ENCODE measurements at regions not wholly inside any gene's neighbourhood (a gene's known extent, or its start where the extent isn't known, plus 50 kb on each side); places are given as distances from the start of the nearest gene placed in this dataset.

DNA sequence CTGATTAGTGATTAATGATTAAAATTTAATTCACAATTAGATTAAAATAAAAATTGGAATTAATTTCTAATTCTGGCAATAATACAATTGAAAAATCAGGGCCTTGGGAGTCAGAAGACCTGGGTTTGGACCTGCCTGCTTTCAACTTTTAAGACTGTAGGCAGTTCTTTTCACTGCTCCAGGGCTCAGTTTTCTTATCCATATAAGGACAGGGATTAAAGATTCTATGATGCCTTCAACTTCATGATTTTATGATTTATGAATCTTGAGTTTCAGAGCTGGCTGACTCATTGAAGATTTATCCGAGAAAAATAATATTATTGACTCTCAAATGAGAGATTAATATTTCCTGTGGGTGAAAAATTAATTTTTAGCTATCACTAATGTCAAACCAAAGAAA lies 208.6 kb upstream of the ANKH start:
- no peak for DNase-seq

DNA sequence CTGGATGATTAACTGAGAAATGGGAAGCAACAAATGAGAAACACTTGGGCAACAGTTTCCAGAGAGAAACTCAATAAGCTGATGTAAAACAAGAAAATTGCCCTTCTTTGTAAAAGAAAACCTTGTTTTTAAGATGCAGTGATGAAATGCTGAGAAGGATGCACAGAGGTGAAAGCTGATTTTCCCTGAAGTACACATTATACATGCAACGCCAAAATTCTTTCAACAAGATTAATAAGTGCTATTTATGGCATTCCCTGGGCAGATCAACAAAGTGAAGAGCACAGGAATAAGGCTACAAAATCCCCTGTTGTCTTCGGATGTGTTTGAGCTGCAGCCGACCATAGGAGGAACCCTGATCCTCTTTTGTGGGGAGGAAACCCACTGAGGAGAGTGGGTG lies 208.0 kb upstream of the ANKH start:
- no peak for DNase-seq

DNA sequence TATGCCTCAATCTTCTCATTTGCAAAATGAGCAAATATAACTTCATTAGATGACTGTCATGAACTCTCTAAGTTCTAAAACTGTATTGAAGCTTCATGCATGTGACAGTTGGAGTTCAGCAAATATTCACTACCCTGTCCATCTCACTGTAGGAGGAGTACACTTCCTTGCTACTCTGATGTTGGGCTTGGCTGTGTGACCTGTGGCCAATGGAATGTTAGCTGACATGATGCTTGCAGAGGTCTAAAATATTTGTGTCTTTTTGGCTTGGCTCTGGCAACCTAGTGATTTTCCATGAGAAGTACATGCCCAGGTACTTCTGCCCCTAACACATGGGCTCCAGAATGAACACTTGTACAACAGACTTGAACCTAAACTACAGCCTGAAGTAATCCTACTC lies 203.1 kb upstream of the ANKH start:
- no peak for DNase-seq

DNA sequence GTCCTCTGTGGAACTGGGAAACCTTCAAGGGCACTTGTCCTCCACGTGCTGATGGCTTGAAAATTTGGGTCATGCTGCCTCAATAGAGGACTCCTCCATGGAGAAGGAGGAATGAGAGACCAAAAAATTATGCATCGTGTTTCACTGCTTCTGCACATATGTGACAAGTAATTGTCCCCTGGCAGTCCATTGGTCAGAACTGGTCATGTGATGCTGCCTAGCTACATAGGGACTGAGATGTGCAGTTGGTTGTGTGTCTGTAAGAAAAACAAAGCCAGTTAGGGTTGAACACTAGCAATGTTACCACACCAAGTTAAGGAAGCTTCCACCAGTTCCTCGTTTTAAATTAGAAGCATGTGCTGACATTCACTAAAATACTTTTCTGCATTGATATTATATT lies 201.9 kb upstream of the ANKH start:
- no peak for DNase-seq

DNA sequence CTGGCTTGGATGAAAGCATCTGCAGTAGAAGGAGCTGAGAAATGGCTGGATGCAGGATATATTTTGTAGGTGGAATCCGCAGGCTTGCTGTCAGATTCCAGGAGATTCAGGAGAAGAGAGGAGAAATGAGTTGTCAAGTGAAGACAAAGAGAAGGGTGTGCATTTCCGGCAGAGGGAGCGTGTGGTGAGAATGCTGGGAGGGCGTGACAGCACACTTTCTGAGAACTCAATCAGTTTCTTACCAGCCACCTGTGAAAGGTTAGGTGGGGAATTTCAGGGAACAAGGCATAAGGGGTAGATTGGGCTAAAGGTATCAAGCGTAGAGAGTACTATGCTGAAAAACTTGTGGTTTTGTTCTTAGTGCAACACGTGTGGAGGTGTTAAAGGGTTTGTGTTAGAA lies 199.3 kb upstream of the ANKH start:
- no peak for DNase-seq

DNA sequence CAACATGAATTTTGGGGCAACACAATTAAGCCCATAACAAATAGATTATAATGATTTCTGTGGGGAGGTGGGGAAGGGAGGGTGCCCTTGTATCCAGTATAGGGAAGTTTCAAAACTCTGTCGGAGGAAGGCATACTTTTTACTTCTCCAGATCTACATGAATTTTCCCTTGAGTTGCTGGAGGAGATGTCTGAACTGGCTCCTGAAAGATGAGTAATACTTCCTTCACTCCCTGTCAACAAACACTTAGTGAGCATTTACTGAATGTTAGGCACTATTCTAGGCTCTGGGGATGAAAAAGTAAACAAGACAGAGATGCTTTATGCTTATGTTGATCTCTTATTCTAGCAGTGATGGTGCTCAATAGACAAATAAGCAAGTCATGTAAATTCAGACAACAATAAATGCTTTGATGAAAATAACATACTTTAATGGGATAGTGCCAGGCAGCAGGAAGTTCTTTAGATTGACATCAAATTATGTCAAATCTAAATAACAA lies 197.9 kb upstream of the ANKH start:
- no peak for DNase-seq

DNA sequence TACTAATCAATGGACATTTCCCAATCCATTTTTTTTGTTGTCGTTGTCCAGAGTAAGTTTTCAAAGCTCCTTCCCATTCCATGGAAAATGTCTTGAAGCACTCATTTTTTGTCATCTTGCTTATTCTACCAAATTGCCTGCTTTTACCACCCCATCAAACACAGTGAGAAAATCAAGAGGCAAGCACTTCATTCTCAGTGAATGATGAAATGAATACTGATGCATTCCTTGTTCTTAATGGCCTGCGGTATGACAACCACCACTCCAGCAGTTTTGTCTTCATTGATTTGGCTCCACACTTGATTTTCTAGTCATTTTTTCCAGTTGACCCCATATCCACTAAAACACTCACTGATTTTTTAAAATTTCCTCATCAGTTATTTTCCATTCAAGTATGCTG lies 193.5 kb upstream of the ANKH start:
- no peak for DNase-seq

DNA sequence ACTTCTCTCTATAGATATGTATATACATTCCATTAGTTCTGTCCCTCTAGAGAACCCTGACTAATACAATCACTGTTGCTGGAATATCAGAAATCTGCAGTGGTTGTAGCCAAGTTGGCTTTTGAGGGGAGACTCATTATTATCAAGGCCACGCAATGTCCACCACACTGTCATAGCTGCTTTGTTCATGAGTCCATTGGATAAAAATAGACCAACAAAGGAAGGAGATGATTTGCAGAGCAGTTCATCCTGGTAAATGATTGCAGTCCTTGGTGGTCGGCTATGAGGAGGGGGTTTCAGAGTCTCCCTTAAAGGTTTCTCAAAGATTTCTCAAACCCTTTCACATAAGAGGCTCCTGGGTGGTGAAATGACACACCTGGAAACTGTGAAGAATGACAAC lies 192.8 kb upstream of the ANKH start:
- DNase-seq, result no peak

DNA sequence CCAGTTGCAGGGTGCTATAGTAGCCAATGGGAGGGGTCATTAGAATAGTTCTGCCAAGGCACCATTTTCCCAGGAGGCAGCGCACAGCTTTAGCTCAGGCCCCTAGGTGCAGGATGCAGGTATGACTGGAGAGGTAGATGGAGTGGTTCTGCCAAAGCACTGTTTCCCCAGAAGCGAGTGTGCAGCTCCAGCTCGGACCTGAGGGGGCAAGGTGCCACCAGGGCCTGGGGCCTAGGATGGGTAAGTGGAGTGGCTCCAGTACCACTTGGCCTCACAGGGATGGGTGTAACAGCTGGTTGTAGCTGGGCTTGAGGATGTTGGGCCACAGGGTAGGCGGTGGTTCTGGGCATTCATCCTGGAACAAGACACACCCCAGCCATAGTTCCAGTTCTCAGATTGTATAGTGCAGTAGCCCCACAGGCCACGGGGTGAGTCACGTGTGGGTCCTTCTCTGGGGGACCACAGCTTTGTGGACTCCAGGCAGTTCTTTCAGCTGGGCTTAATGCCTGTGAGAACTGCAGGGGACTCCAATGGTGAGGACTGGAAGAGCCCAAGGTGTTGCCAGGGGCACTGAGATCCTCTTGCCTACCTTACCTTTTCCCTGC lies 185.5 kb upstream of the ANKH start:
- no peak for DNase-seq

DNA sequence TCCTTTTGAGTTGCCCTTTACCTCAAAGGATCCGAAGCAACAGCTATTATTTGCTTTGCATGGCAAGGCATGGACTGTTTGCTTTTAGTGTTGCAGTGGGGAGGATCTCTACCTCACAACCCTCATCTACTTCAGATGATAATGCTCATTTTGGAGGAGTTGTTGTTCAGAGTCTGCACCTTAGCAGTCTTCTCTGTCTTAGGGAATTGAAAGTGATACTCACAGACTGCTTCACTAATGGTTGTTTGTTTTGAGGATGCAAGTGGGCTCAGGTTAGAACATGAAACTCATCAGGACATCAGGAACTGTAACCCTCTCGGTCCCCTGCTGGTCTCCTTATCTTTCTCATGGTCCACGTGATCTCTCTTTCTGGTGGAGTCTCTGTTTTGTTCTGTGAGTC lies 172.9 kb upstream of the ANKH start:
- peak; percentile 33 for DNase-seq

DNA sequence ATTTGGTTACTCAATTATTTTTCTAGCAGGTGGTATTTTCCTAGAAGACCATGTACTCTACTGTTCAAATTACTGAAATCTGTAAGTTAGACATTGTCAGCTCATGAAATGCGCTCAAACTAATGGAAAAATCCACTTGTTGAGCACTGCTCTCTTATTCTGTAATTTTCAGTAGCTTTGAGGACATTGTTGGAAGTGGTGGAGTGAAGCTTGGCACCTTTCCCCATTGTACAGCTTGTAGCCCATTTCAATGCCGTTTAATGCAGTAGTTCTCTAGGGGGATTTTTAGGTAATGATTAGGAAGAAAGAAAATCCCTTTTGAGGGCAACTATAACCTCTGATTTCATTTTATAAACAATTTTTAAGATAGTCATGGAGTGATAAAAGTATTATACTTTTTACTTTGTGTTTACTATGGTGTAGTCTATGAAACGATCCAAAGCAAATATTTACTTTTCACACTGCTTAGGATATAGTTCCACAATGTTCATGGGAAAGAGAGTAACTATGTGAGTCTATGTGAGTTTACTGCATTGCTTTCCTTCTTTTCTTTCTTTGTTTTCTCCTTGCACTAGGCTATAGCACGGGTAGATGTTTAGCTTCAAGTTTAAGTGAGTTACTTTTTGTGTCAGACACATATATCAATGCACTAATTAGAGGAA lies 165.8 kb upstream of the ANKH start:
- no peak for DNase-seq

DNA sequence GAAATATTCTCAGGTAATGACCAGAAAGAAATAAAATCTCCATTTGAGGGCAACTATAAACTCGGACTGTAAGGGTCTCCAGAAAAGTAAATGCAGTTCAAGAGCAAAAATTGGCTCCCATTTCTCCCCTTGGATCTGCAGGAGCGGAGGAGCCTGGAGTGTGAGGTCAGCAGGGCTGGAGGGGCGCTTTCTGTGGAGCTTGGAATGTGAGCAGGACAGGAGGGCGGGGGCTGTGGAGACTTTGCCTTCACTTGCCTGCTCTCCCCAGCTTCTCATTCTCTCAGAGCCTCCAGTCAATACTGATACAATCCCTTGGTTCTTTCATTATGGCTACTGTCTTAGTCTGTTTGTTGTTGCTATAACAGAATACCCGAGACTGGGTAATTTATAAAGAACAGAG lies 162.8 kb upstream of the ANKH start:
- no peak for DNase-seq

DNA sequence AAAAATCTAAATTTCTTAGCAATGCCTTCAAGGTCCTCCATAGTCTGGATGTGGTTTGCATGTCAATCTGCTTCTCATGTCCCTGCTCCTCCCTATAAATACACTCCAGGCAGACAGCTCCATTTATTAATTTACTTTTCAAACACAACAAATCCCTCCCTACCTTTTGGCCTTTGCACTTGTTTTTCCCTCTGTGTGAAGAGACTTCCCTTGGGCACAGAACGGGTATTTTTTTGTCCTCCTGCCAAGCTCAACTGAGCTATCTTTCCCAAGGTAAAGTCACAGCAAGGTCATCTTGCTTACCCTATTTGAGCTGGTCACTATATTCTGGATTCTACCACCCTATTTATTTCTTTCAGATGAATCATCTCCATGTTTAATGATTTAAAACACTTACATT lies 159.6 kb upstream of the ANKH start:
- no peak for DNase-seq

DNA sequence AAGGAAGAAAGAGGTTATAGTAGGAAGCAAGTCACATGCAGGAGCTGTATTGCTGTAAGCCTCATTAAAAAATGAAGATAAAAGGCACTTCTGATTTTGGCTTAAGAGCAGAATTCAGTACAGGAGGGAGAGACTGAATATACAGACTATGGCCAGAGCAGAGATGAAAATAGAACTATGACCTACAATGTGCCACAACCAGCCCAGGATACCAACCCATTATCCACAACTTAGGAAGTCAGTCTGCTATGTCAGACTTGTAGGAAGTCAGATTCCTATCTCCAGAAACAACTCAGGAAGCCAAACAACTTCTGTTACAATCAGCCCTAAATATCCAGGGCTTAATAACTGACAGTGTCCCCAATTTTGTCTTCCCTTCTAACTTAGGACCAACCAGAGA lies 156.2 kb upstream of the ANKH start:
- no peak for DNase-seq

DNA sequence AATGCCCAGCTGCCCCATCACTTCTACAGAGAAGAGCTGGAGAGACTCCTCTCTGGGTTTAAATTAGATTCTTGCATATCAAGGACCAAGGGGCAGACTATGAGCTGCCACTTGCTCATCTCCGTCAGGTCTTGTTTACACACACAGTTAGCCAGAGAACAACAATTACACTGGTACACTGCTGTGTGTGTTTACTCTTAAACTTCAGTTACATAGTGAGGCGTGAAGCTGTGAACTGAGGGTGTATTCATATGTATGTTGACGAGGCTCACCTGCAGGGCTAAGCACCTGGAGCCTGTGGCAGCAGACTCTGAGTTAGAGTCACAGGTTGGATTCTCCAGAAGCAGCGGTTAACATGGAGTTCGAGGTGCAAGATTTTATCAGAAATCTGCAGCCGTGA lies 155.4 kb upstream of the ANKH start:
- no peak for DNase-seq

DNA sequence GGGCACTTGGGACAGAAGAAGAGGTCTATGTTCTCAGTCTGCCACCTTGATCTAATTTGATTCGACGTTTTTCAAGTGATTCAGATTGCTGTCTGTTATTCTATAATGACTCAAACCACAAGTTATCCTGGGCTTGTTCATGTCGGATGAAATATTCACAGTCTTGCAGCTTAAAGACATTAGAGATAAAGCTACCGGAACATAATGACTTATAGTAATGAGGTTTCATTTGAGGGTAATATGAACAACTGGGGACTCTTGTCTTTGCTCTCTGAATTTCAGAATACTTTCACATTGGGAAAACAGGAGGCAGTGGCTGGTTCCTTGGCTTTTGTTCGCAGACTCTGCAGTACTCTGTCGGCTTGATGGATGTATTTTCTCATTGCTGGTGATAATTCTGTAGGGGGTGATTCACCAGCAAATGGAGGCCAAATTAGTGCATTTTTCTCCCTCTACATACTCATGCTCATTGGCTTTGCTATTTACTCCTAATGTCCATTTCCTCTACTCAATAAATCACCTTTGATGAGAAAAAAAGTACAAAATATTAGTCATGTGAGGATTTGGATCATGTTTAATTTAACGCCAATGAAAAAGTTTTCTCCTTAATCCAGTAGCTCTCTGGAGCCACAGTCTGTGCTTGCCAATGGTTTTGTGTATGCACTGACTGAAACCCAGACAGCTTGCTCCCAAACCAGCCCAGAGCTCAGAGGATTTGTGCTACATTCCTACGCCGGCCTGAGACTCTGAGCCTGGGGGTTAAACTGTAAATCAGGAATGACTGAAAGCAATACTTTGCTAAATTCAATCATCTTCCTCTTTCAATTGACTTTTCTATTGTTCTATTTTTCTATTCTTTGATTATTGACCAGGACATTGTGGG lies 154.7 kb upstream of the ANKH start:
- DNase-seq, result no peak

DNA sequence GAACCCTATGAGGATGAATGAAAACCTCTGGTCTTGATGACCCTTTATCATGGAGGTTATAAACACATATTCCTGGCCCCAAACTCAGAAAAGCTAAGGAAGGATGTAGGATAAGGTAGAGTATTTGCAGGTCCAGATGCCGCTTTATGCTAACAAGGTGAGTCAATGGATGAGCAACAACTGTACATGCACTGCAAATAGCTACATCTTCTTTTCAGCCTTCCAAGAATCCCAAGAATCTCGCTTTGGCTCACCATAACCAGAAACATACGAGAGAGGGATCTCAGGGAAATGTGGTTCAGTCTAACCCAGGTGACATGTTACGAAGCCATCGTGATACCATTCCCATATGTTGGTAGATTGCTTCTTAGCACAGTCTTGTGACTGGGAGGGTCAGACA lies 152.3 kb upstream of the ANKH start:
- no peak for DNase-seq

DNA sequence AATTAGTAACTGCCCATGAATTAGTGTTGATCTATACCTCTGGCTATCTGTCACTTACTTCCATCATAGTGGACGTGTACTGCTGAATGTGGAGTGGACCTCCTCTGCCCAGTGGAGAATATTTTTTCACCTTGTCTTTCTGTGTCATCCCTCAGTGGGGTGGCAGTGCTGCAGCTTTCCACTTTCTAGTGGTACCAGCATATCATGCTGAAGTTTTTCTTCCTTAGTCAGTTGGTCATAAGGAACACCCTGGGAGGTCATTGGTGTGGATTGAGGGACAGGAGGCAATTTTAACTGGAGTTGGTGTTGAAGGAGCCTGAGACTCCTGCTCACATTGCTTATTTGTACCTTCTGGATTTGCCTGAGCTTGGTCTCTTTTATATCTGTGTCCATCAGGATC lies 151.7 kb upstream of the ANKH start:
- no peak for DNase-seq

DNA sequence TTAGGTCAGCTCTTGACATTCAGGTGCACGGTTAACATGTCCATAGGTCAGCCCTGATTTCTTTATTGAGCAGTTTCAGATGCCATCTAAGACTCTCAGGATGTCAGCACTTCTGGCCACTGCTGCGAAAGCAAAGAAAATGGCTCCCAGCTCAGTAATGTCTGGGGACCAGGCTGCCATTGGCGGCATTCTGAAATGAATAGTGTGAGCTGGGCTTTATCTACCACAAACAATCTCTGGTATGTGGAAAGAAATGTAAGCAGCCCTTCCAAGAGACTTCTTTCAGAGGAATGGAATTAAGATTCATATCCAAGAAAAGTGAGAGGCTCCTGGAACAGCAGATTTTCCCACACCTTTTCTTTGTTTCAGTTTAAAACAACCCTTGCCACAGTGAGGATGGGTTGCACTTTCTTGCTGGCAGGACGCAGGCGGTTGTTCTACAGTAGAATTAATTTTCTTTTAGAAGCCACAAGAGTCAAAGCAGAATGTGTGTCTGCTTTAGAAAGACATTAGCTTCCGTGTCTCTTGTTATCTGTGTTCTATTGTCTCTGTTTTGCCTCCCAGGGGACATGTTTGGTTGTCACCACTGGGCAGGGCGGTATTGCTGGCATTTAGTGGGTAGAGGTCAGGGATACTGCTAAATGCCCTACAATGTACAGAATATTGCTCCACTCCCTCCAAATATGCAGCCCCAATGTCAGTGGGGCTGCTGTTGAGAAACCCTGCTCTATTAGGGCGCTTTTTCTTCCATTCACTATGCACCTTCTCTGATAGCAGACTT lies 149.9 kb upstream of the ANKH start:
- DNase-seq, result no peak

DNA sequence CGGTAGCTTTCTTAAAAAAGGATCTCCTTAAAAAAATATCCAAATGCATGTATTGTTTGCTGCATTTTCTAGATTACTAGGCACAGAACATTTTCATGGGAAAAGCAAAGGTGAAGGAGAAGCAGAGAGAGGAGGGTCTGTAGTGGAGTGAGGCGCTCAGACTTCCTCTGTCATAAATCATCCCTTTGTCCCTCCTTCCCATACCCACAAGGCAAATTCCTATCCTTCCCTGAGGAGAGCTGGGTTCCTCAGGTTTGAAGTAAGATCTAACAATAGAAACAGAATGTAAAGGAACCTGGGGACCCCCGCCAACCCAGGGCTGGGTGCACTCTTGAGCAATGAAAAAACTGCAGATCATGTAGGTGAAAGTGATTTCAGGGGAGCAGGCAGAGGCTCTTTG lies 149.2 kb upstream of the ANKH start:
- no peak for DNase-seq

DNA sequence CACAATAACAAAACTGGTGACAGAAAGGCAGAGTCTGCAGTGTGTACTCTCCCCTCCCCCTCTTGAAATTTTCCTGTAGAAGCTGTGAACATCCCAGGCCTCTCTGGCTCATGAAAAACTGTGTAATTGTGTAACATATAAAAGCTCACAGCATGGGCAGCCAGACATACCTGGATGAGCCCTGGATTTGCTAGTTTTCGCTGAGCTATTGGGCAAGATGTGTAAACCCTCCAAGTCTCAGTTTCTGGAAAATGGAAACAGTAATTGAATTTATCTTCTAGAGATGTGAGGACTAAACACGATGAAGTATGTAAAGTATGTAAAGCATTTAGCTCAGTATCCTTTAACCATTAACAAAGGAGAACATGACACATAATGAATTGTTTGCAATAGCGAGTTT lies 143.2 kb upstream of the ANKH start:
- no peak for DNase-seq

DNA sequence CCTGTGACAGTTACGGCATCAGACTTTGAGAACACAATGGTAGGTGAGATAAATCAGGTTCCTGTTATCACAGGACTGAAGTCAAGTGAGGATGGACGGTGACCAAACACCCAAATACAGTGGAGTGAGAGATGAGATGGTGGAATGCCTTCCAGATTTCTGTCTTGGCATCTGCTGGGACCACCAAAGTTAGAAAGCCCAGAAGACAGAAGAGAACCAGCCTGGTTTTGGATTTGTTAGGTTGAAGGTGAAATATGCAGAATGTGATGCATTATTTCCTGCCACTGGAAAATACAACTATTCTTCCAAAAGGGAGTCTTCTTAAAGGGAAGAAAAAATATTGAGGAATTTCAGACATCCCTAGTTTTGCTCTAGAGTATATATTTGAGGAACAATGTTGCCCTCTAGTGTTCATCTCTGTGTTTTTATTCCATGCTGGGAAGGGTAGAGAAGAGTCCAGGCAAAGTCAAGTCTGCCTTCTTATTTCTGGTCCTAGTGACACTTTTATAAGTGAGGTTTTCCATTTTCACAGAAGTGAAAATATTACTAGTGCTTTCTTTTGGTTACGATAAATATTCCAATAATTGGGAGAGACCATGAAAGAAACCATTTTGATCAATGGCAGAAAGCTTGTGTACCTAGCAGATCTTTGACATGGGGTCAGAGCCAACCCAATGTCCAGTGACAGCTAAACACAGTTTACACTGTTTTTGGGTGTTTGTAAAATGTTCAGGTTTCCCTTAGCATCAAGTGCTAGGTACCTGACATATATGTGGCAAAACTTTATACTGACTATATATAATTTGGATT lies 142.3 kb upstream of the ANKH start:
- DNase-seq, result peak; percentile 68
